IMR-90 (cell line): ENCODE measurements at regions not wholly inside any gene's neighbourhood (a gene's known extent, or its start where the extent isn't known, plus 50 kb on each side); places are given as distances from the start of the nearest gene placed in this dataset.

Source experiments
- MAZ ChIP-seq: IDR thresholded peaks from 2 replicates; pipeline ENCODE4 v1.6.1; 2012; ENCODE audit warnings: low read depth, mild to moderate bottlenecking, low read length, improper control_type of control experiment, moderate library complexity, borderline replicate concordance
- POLR2A ChIP-seq: IDR thresholded peaks from 2 replicates; pipeline ENCODE4 v1.6.1; 2012; ENCODE audit warnings: mild to moderate bottlenecking, low read depth, low read length
- TF ChIP-seq, protein P1 (sequence below): conservative IDR thresholded peaks from 2 replicates; pipeline ENCODE4 v1.5.1; 2012; ENCODE audit warnings: mild to moderate bottlenecking, low read depth, low read length, improper control_type of control experiment

GRCh38 chr12:107226126-107226525 is 132.8 kb upstream of the CRY1 start:
- TF ChIP-seq, protein P1, sequence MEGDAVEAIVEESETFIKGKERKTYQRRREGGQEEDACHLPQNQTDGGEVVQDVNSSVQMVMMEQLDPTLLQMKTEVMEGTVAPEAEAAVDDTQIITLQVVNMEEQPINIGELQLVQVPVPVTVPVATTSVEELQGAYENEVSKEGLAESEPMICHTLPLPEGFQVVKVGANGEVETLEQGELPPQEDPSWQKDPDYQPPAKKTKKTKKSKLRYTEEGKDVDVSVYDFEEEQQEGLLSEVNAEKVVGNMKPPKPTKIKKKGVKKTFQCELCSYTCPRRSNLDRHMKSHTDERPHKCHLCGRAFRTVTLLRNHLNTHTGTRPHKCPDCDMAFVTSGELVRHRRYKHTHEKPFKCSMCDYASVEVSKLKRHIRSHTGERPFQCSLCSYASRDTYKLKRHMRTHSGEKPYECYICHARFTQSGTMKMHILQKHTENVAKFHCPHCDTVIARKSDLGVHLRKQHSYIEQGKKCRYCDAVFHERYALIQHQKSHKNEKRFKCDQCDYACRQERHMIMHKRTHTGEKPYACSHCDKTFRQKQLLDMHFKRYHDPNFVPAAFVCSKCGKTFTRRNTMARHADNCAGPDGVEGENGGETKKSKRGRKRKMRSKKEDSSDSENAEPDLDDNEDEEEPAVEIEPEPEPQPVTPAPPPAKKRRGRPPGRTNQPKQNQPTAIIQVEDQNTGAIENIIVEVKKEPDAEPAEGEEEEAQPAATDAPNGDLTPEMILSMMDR, result no peak
- TF ChIP-seq MAZ (no peak), POLR2A (no peak)
